Gastrocnemius medialis (tissue), 4 donors: ENCODE measurements at regions not wholly inside any gene's neighbourhood (a gene's known extent, or its start where the extent isn't known, plus 50 kb on each side); places are given as distances from the start of the nearest gene placed in this dataset.

ENCODE experiments used
- ATAC-seq, 2 donors: fragments of 150-250 bp; one replicate each; pipeline ENCODE4 v1.9.1; 2016
- DNase-seq, 2 donors: peaks; one replicate each; pipeline ENCODE4 v3.0.0-alpha.2; 2019
- H3K27ac ChIP-seq, 4 donors: fragments of 200-600 bp; sonication (generic); 1 replicate in 1 of 4; 2 replicates in 3 of 4; pipeline ENCODE4 v1.5.1; 2016 to 2018; ENCODE audit warnings: mild to moderate bottlenecking in 2 of 4, moderate library complexity in 1 of 4
- H3K27me3 ChIP-seq, 3 donors: fragments of 200-600 bp; sonication (generic) in 2 of 3; 1 replicate in 1 of 3; 2 replicates in 2 of 3; pipeline versions ENCODE4 v1.5.1 to v1.6.0; 2016 to 2019; ENCODE audit warnings: mild to moderate bottlenecking in 1 of 3, moderate library complexity in 1 of 3
- H3K36me3 ChIP-seq, 2 donors: fragments of 200-600 bp; sonication (generic) in 1 of 2; one replicate each; pipeline ENCODE4 v1.5.1; 2017 to 2018
- H3K4me1 ChIP-seq, 2 donors: fragments of 200-600 bp; sonication (generic) in 1 of 2; one replicate each; pipeline ENCODE4 v1.5.1; 2016 to 2017; ENCODE audit warnings: mild to moderate bottlenecking in 2 of 2
- H3K4me3 ChIP-seq, 4 donors: fragments of 200-600 bp; sonication (generic) in 3 of 4; 1 replicate in 1 of 4; 2 replicates in 3 of 4; pipeline ENCODE4 v1.5.1; 2016 to 2019; ENCODE audit warnings: mild to moderate bottlenecking in 2 of 4
- H3K9me3 ChIP-seq, 3 donors: fragments of 200-600 bp; sonication (generic) in 2 of 3; 1 replicate in 1 of 3; 2 replicates in 2 of 3; pipeline ENCODE4 v1.5.1; 2016 to 2019
- CTCF ChIP-seq, 5 experiments: fragments of 450-650 bp in 3 of 5; fragments of 200-600 bp in 2 of 5; sonication (generic) in 2 of 5; IDR thresholded peaks in 4 of 5; conservative IDR thresholded peaks in 1 of 5; 1 replicate in 4 of 5; 2 replicates in 1 of 5; pipeline ENCODE4 v1.5.1; 2016 to 2019; ENCODE audit warnings: antibody characterized with exemption in 5 of 5, mild to moderate bottlenecking in 3 of 5, moderate library complexity in 3 of 5
- POLR2A ChIP-seq, 2 donors: fragments of 450-650 bp; IDR thresholded peaks; one replicate each; pipeline ENCODE4 v1.6.1; 2017; ENCODE audit warnings: antibody characterized with exemption in 2 of 2, mild to moderate bottlenecking in 2 of 2, moderate library complexity in 2 of 2
- in situ Hi-C, 4 donors: fragments of 200-750 bp; cut with MboI; loops; one replicate each; pipeline versions ENCODE4 v1.15.0 to v1.8.0; 2017; ENCODE audit warnings: low sequenced_read_pairs in 4 of 4
- intact Hi-C: fragments of 100-400 bp; cut with DNase I; formaldehyde crosslinking; loops from one replicate; pipeline ENCODE4 v1.15.1; 2023; ENCODE audit warnings: low total_unique reads

GRCh38 chr14:98169170-98169587, 1102.8 kb downstream of the BCL11B start:
- Histone ChIP-seq H3K27me3 (peaks cover 0 to 2% (median 0%) of the 10 kb centered on the region in 3 donors), H3K36me3 (no peaks in the 10 kb centered on the region), H3K27ac (no peak overlapping the region), H3K4me3 (no peak overlapping the region), H3K9me3 (no peaks in the 10 kb centered on the region), H3K4me1 (no peaks in the 10 kb centered on the region)
- DNase-seq = no peak
- no peak for TF ChIP-seq POLR2A (IDR thresholded peaks at IDR 0.05)
- no peak for TF ChIP-seq CTCF (IDR thresholded peaks at IDR 0.05 in 4 of 5, conservative IDR thresholded peaks at IDR 0.05 in 1 of 5)
- in situ Hi-C loops = no loop called here
- ATAC-seq = no peak
- intact Hi-C loops = no loop called here

GRCh38 chr14:98170575-98170974, 1101.4 kb downstream of the BCL11B start:
- intact Hi-C loops = no loop called here
- TF ChIP-seq POLR2A (IDR thresholded peaks at IDR 0.05) (no peak), CTCF (IDR thresholded peaks at IDR 0.05 in 4 of 5, conservative IDR thresholded peaks at IDR 0.05 in 1 of 5) (no peak)
- no peak overlapping the region for H3K27ac ChIP-seq

GRCh38 chr14:98171654-98172053, 1100.3 kb downstream of the BCL11B start:
- TF ChIP-seq CTCF (IDR thresholded peaks at IDR 0.05 in 4 of 5, conservative IDR thresholded peaks at IDR 0.05 in 1 of 5) (no peak), POLR2A (IDR thresholded peaks at IDR 0.05) (no peak)
- Histone ChIP-seq H3K27me3 (peaks cover 0 to 2% (median 0%) of the 10 kb centered on the region in 3 donors), H3K4me1 (no peaks in the 10 kb centered on the region), H3K9me3 (no peaks in the 10 kb centered on the region), H3K4me3 (no peak overlapping the region), H3K36me3 (no peaks in the 10 kb centered on the region), H3K27ac (no peak overlapping the region)
- DNase-seq = no peak
- in situ Hi-C loops (no loop called here), intact Hi-C loops (no loop called here)
- no peak for ATAC-seq

More at GRCh38 chr14:98170575-98170974, 1101.4 kb downstream of the BCL11B start:
- Histone ChIP-seq H3K4me3 (no peak overlapping the region), H3K9me3 (no peaks in the 10 kb centered on the region), H3K36me3 (no peaks in the 10 kb centered on the region), H3K27me3 (peaks cover 0 to 2% (median 0%) of the 10 kb centered on the region in 3 donors), H3K4me1 (no peaks in the 10 kb centered on the region)
- in situ Hi-C loops = no loop called here
- no peak for DNase-seq
- no peak for ATAC-seq

- Histone ChIP-seq H3K36me3 (no peaks in the 10 kb centered on the region), H3K9me3 (no peaks in the 10 kb centered on the region), H3K27ac (no peak overlapping the region), H3K4me3 (no peak overlapping the region), H3K4me1 (no peaks in the 10 kb centered on the region), H3K27me3 (peaks cover 0 to under 1% (median 0%) of the 10 kb centered on the region in 3 donors)
- TF ChIP-seq POLR2A (IDR thresholded peaks at IDR 0.05) (no peak), CTCF (IDR thresholded peaks at IDR 0.05 in 4 of 5, conservative IDR thresholded peaks at IDR 0.05 in 1 of 5) (no peak)
- ATAC-seq = no peak
- in situ Hi-C loops (no loop called here), intact Hi-C loops (no loop called here)
- DNase-seq = no peak
Measured at GRCh38 chr14:98172243-98172778, 1099.7 kb downstream of the BCL11B start.

- Histone ChIP-seq H3K9me3 (no peaks in the 10 kb centered on the region), H3K4me1 (no peaks in the 10 kb centered on the region), H3K27ac (no peak overlapping the region), H3K36me3 (no peaks in the 10 kb centered on the region), H3K4me3 (no peak overlapping the region), H3K27me3 (no peaks in the 10 kb centered on the region)
- in situ Hi-C loops (no loop called here), intact Hi-C loops (no loop called here)
- DNase-seq (no peak), ATAC-seq (no peak)
- TF ChIP-seq POLR2A (IDR thresholded peaks at IDR 0.05) = no peak
- no peak for TF ChIP-seq CTCF (IDR thresholded peaks at IDR 0.05 in 4 of 5, conservative IDR thresholded peaks at IDR 0.05 in 1 of 5)
Measured at GRCh38 chr14:98173305-98173704, 1098.7 kb downstream of the BCL11B start.
